ENCODE measurements at regions not wholly inside any gene's neighbourhood (a gene's known extent, or its start where the extent isn't known, plus 50 kb on each side); places are given as distances from the start of the nearest gene placed in this dataset.

DNA sequence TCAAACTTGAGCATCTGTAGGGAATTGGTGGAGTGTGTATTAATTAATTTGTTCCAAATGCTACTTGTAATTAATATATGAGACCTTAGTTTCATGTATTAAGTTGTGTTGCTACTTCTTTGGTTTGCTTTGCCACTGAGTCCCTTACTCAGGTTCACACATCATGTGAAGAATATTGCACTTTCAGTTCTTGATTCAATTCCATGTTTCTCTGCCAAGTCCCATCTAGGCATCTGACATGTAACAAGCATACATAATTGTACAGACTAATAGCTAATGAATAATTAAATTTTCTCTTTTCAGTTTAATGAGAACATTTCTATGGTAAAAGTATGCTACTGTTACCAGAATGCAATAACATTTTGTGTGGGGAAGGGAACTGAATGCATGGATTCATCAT lies 640.0 kb downstream of the TMTC2 start:
- Mint-ChIP-seq H3K36me3 (ENCODE audit: insufficient read depth, unreplicated experiment) (no peaks in the 10 kb centered on the region), H3K9me3 (ENCODE audit: unreplicated experiment) (no peaks in the 10 kb centered on the region), H3K4me3 (ENCODE audit: unreplicated experiment) (no peak overlapping the region), H3K27me3 (ENCODE audit: insufficient read depth, unreplicated experiment) (no peaks in the 10 kb centered on the region), H3K4me1 (ENCODE audit: insufficient read depth, unreplicated experiment) (peaks cover 5% of the 10 kb centered on the region), H3K27ac (ENCODE audit: low read depth, unreplicated experiment) (no peak overlapping the region)
- BruUV-seq (replicated peaks) = no TSS peak
- POLR2A ChIA-PET = interaction anchor here (0.7 kb wide), 1 partner anchor 542 kb away, joined by 3 read pairs; no protein-coding TSS in a partner anchor
- DNase-seq (ENCODE audit: unreplicated experiment) = no peak
- CTCF ChIA-PET = no interaction called here
- intact Hi-C loops (cut with micrococcal nuclease) = no loop called here
- TF ChIP-seq, protein P1, sequence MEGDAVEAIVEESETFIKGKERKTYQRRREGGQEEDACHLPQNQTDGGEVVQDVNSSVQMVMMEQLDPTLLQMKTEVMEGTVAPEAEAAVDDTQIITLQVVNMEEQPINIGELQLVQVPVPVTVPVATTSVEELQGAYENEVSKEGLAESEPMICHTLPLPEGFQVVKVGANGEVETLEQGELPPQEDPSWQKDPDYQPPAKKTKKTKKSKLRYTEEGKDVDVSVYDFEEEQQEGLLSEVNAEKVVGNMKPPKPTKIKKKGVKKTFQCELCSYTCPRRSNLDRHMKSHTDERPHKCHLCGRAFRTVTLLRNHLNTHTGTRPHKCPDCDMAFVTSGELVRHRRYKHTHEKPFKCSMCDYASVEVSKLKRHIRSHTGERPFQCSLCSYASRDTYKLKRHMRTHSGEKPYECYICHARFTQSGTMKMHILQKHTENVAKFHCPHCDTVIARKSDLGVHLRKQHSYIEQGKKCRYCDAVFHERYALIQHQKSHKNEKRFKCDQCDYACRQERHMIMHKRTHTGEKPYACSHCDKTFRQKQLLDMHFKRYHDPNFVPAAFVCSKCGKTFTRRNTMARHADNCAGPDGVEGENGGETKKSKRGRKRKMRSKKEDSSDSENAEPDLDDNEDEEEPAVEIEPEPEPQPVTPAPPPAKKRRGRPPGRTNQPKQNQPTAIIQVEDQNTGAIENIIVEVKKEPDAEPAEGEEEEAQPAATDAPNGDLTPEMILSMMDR (IDR thresholded peaks at IDR 0.05; ENCODE audit: unreplicated experiment) = no peak

DNA sequence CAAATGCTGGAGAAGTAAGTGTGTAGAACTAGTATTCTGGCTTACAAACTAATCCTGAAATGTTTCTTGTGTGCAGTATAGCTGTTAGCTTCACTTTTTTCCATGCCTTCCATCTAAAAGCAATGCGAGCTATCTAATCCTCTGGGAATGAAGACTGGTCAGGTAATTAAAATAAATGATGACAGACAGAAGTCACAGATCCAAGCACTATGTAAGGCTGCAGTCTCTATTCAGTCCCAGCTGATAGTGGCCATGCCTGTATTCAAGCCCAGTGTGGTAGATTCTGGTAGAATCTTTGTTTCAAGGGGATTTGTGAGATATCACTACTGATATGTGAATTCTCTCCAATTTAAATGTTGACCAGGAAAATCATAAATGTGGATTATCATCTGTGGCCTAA lies 637.2 kb downstream of the TMTC2 start:
- no peak for DNase-seq (ENCODE audit: unreplicated experiment)
- intact Hi-C loops (cut with micrococcal nuclease) = no loop called here
- peaks cover 9% of the 10 kb centered on the region for H3K4me1 Mint-ChIP-seq (ENCODE audit: insufficient read depth, unreplicated experiment)
- ChIA-PET POLR2A (no interaction called here), CTCF (interaction anchor here (3.2 kb wide), 1 partner anchor 11 kb away, joined by 10 read pairs; no protein-coding TSS in a partner anchor)
- H3K9me3 Mint-ChIP-seq (ENCODE audit: unreplicated experiment) = peaks cover 9% of the 10 kb centered on the region
- TF ChIP-seq, protein P1 (IDR thresholded peaks at IDR 0.05; ENCODE audit: unreplicated experiment) = no peak
- H3K36me3 Mint-ChIP-seq (ENCODE audit: insufficient read depth, unreplicated experiment) = no peaks in the 10 kb centered on the region
- H3K27ac Mint-ChIP-seq (ENCODE audit: low read depth, unreplicated experiment) = no peak overlapping the region
- H3K27me3 Mint-ChIP-seq (ENCODE audit: insufficient read depth, unreplicated experiment) = no peaks in the 10 kb centered on the region
- H3K4me3 Mint-ChIP-seq (ENCODE audit: unreplicated experiment) = no peak overlapping the region
- no TSS peak for BruUV-seq (replicated peaks)

DNA sequence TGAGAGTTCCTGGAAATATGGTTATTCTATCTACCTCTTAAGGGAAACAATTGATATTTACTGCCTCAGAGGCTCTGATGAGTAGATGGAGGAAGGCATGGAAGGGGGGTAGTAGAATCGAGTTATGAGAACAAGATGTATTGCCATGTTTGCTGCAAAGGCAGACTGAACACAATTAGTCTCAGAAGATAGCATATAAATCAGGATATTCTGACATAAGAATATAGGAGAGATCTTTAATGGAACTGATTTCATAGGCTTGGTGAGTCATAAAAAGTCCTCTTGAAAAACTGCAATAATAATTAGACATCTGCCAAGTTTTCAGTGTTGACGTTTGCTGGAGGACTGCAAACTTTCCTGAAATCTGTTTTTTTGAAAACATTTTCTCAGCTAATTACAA lies 636.1 kb downstream of the TMTC2 start:
- TF ChIP-seq, protein P1 (IDR thresholded peaks at IDR 0.05; ENCODE audit: unreplicated experiment) = no peak
- intact Hi-C loops (cut with micrococcal nuclease) = no loop called here
- no TSS peak for BruUV-seq (replicated peaks)
- Mint-ChIP-seq H3K4me1 (ENCODE audit: insufficient read depth, unreplicated experiment) (peaks cover 9% of the 10 kb centered on the region), H3K27ac (ENCODE audit: low read depth, unreplicated experiment) (no peak overlapping the region), H3K36me3 (ENCODE audit: insufficient read depth, unreplicated experiment) (no peaks in the 10 kb centered on the region), H3K27me3 (ENCODE audit: insufficient read depth, unreplicated experiment) (no peaks in the 10 kb centered on the region), H3K9me3 (ENCODE audit: unreplicated experiment) (peaks cover 9% of the 10 kb centered on the region), H3K4me3 (ENCODE audit: unreplicated experiment) (no peak overlapping the region)
- ChIA-PET POLR2A (no interaction called here), CTCF (interaction anchor here (1.0 to 3.2 kb wide), 2 partner anchors 10 to 93 kb away, joined by 4 to 10 read pairs; no protein-coding TSS in a partner anchor)
- DNase-seq (ENCODE audit: unreplicated experiment) = peak; percentile 6

DNA sequence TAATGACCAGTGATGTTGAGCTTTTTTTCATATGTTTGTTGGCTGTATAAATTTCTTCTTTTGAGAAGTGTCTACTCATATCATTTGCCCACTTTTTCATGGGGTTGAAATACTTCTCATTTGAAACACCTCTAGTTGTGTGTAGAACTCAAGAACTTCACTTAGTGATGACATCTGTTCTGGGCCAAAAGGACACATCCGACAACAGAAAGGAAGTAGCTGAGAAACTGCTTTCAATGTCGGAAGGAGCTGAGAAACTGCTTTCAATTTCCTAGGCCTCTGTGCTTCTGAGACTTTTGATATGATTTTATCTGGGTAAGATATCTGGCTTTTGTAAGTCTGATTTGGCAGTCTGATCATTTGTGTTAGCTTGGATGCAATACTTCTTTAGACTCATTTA lies 635.3 kb downstream of the TMTC2 start:
- no peak for DNase-seq (ENCODE audit: unreplicated experiment)
- ChIA-PET CTCF (interaction anchor here (1.0 to 3.2 kb wide), 2 partner anchors 9 to 92 kb away, joined by 4 to 10 read pairs; no protein-coding TSS in a partner anchor), POLR2A (no interaction called here)
- Mint-ChIP-seq H3K4me3 (ENCODE audit: unreplicated experiment) (no peak overlapping the region), H3K9me3 (ENCODE audit: unreplicated experiment) (peaks cover 9% of the 10 kb centered on the region), H3K27ac (ENCODE audit: low read depth, unreplicated experiment) (no peak overlapping the region), H3K4me1 (ENCODE audit: insufficient read depth, unreplicated experiment) (peaks cover 9% of the 10 kb centered on the region), H3K36me3 (ENCODE audit: insufficient read depth, unreplicated experiment) (no peaks in the 10 kb centered on the region), H3K27me3 (ENCODE audit: insufficient read depth, unreplicated experiment) (no peaks in the 10 kb centered on the region)
- BruUV-seq (replicated peaks) = no TSS peak
- TF ChIP-seq, protein P1 (IDR thresholded peaks at IDR 0.05; ENCODE audit: unreplicated experiment) = no peak
- intact Hi-C loops (cut with micrococcal nuclease) = no loop called here

All from MCF 10A (cell line).